ENCODE measurements at regions not wholly inside any gene's neighbourhood (a gene's known extent, or its start where the extent isn't known, plus 50 kb on each side); places are given as distances from the start of the nearest gene placed in this dataset.
A peak's percentile ranks its signal among the peaks of the same experiment; 100 is the strongest.

DNA sequence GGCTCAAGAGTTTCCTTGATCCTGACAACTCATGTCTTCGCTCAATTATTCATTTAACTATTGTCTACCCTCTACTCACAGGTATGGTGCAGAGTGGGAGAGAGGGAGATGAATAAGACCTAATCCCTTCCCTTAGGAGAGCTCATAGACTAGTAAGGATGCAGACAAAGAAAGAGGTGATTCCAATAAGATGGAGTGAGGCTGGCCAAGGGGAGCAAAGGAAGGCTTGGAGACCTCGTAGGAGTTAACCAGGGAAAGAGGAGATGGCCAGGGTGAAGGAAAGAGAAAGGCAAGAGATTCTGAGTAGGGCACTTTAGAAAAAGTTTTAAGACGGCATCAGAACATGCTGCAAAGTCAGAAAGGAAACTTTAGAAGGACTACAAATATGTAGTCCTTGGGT lies 588.5 kb downstream of the VRK1 start:
- no peak for ATAC-seq (replicated peaks in 1 of 4)
- peak overlapping the region in 1 of 2 donors; percentile 1 for H3K27ac Mint-ChIP-seq
- DNase-seq = no peak
- ChIA-PET POLR2A (interaction anchor here in 1 of 2 donors (0.5 to 0.6 kb wide), 2 partner anchors 27 to 1464 kb away, joined by 3 to 5 read pairs; no protein-coding TSS in a partner anchor), CTCF (no interaction called here)
- Histone ChIP-seq H3K9me3 (no peaks in the 10 kb centered on the region), H3K27ac (ENCODE audit: low read length) (no peak overlapping the region), H3K36me3 (ENCODE audit: control insufficient read depth in 2 of 2, extremely low read depth in 1 of 2, insufficient read depth in 1 of 2, low read length in 1 of 2) (no peaks in the 10 kb centered on the region), H3K27me3 (replicated peaks in 1 of 2; ENCODE audit: control insufficient read depth in 2 of 2, extremely low read depth in 1 of 2, insufficient read depth in 2 of 2, low read length in 1 of 2) (no peaks in the 10 kb centered on the region), H3K4me3 (ENCODE audit: control insufficient read depth in 1 of 2, extremely low read depth in 1 of 2, low read length in 1 of 2) (no peak overlapping the region), H3K4me1 (ENCODE audit: control insufficient read depth in 1 of 2, extremely low read depth in 1 of 2, insufficient read depth in 2 of 2, low read length in 2 of 2) (peaks cover 0 to 7% of the 10 kb centered on the region in 2 experiments)
- no peaks in the 10 kb centered on the region for H3K36me3 Mint-ChIP-seq
- no peak overlapping the region for H3K4me3 Mint-ChIP-seq
- no peaks in the 10 kb centered on the region for H3K27me3 Mint-ChIP-seq
- H3K9me3 Mint-ChIP-seq = peaks cover 0 to 7% (median 0%) of the 10 kb centered on the region in 3 donors
- peaks cover 13 to 23% (median 20%) of the 10 kb centered on the region in 3 donors for H3K4me1 Mint-ChIP-seq
- WGBS (ENCODE audit: insufficient coverage) = 90% methylated on average over 2 of the region's 3 CpGs

DNA sequence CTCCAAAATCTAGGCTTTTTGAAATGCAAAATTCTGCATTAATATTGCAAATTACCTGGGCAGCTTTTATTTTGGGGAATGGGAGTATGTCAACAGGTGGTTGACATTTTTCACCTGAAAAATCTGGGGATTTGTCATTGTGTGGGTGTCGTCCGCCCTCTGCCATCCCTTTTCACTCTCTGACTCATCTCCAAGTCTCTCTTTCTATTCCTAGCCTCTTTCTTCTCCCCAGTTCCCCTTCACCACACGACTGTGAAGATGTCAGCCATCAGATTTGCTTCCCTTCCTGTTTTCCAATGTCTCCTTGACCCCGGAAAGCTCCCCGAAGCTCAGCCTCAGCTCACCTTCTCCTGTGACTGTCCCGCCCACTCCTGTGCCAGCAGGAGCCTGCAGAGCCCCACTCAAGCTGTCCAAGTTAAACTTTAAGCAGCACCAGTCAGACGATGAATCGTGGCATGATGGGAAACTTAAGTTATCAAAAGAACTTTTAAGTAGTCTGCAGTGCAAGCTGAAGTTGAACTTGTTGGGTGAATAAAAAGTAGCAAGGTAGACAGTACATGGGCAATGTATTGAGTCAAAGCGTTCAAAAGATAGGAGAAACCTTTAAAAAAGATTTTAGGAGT lies 590.2 kb downstream of the VRK1 start:
- POLR2A ChIA-PET = no interaction called here
- 53% methylated on average over 6 of the region's 9 CpGs for WGBS (ENCODE audit: insufficient coverage)
- H3K27me3 Mint-ChIP-seq = no peaks in the 10 kb centered on the region

DNA sequence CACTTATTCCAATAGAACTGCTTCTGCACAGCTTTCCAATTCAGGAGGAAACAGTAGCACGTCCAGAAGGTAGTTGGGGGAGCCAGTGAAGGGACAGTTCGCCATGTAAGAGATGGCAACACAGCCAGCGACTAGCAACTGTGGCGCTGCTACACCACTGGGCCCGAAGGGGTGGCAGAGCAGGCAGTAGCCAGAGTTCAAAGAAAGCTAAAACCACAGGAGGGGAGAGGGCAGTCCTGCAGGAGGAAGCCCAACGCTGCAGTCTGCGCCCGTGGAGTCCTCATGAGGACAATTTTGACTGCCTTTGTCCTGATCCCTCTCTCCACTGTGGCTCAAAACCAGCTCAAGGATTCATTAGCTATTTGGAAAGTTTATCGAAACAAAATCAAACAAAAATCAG lies 591.2 kb downstream of the VRK1 start:
- Histone ChIP-seq H3K36me3 (ENCODE audit: control insufficient read depth in 2 of 2, extremely low read depth in 1 of 2, insufficient read depth in 1 of 2, low read length in 1 of 2) (no peaks in the 10 kb centered on the region), H3K4me1 (ENCODE audit: control insufficient read depth in 1 of 2, extremely low read depth in 1 of 2, insufficient read depth in 2 of 2, low read length in 2 of 2) (peaks cover 0 to 9% of the 10 kb centered on the region in 2 experiments), H3K4me3 (ENCODE audit: control insufficient read depth in 1 of 2, extremely low read depth in 1 of 2, low read length in 1 of 2) (no peak overlapping the region), H3K27ac (ENCODE audit: low read length) (no peak overlapping the region), H3K27me3 (replicated peaks in 1 of 2; ENCODE audit: control insufficient read depth in 2 of 2, extremely low read depth in 1 of 2, insufficient read depth in 2 of 2, low read length in 1 of 2) (no peaks in the 10 kb centered on the region), H3K9me3 (no peaks in the 10 kb centered on the region)
- Mint-ChIP-seq H3K27ac (no peak overlapping the region), H3K27me3 (no peaks in the 10 kb centered on the region), H3K36me3 (no peaks in the 10 kb centered on the region), H3K4me1 (peaks cover 0 to 10% (median 10%) of the 10 kb centered on the region in 3 donors), H3K4me3 (no peak overlapping the region), H3K9me3 (no peaks in the 10 kb centered on the region)
- 53% methylated on average over 3 of the region's 9 CpGs for WGBS (ENCODE audit: insufficient coverage)
- ATAC-seq (replicated peaks in 1 of 4) (no peak), DNase-seq (no peak)
- ChIA-PET CTCF (no interaction called here), POLR2A (no interaction called here)

More for the DNA sequence above, 590.2 kb downstream of the VRK1 start:
- no peak for ATAC-seq (replicated peaks in 1 of 4)
- Mint-ChIP-seq H3K36me3 (no peaks in the 10 kb centered on the region), H3K9me3 (no peaks in the 10 kb centered on the region), H3K4me1 (peaks cover 0 to 10% (median 7%) of the 10 kb centered on the region in 3 donors), H3K27ac (peak overlapping the region in 1 of 2 donors; percentile 40), H3K4me3 (no peak overlapping the region)
- H3K9me3 ChIP-seq = no peaks in the 10 kb centered on the region
- H3K36me3 ChIP-seq (ENCODE audit: control insufficient read depth in 2 of 2, extremely low read depth in 1 of 2, insufficient read depth in 1 of 2, low read length in 1 of 2) = no peaks in the 10 kb centered on the region
- CTCF ChIA-PET = no interaction called here
- no peak for DNase-seq
- no peak overlapping the region for H3K27ac ChIP-seq (ENCODE audit: low read length)
- H3K4me1 ChIP-seq (ENCODE audit: control insufficient read depth in 1 of 2, extremely low read depth in 1 of 2, insufficient read depth in 2 of 2, low read length in 2 of 2) = peaks cover 0 to 2% of the 10 kb centered on the region in 2 experiments
- no peak overlapping the region for H3K4me3 ChIP-seq (ENCODE audit: control insufficient read depth in 1 of 2, extremely low read depth in 1 of 2, low read length in 1 of 2)
- H3K27me3 ChIP-seq (replicated peaks in 1 of 2; ENCODE audit: control insufficient read depth in 2 of 2, extremely low read depth in 1 of 2, insufficient read depth in 2 of 2, low read length in 1 of 2) = no peaks in the 10 kb centered on the region

DNA sequence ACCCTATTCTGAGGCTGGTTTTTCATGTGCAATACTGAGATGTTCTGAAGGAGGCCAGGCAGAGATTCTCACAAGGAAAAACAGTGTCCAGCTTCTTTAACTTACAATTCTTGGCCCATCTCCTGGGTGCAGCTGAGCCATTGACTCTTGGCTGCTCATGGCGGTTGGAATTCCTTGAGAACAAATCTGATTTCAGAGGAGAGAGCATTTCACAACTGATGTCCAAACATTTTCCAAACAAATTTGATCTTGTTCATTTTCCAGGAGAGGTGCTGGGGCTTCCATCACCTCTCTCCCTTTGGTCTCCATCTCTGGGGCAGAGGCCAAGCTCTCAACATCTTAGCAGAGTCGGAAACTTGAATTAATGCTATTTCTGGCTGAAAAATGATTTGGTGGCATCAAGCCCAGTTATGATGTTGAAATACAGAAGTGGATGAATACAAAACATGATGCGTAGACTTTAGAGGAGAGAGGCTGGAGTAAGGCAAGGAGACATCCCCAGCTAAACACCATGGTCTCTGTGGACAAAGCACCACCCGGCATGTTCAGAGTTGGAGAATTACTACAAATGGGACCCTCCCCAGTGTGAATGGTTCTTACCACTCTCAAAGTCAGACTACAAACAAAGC lies 593.0 kb downstream of the VRK1 start:
- ATAC-seq (replicated peaks in 1 of 4) (no peak), DNase-seq (no peak)
- H3K27ac Mint-ChIP-seq = no peak overlapping the region
- Histone ChIP-seq H3K4me1 (ENCODE audit: control insufficient read depth in 1 of 2, extremely low read depth in 1 of 2, insufficient read depth in 2 of 2, low read length in 2 of 2) (peaks cover 0 to 20% of the 10 kb centered on the region in 2 experiments), H3K36me3 (ENCODE audit: control insufficient read depth in 2 of 2, extremely low read depth in 1 of 2, insufficient read depth in 1 of 2, low read length in 1 of 2) (no peaks in the 10 kb centered on the region), H3K27ac (ENCODE audit: low read length) (no peak overlapping the region), H3K4me3 (ENCODE audit: control insufficient read depth in 1 of 2, extremely low read depth in 1 of 2, low read length in 1 of 2) (no peak overlapping the region), H3K27me3 (replicated peaks in 1 of 2; ENCODE audit: control insufficient read depth in 2 of 2, extremely low read depth in 1 of 2, insufficient read depth in 2 of 2, low read length in 1 of 2) (no peaks in the 10 kb centered on the region), H3K9me3 (no peaks in the 10 kb centered on the region)
- H3K9me3 Mint-ChIP-seq = no peaks in the 10 kb centered on the region
- no peaks in the 10 kb centered on the region for H3K27me3 Mint-ChIP-seq
- POLR2A ChIA-PET = no interaction called here
- CTCF ChIA-PET = no interaction called here
- H3K4me1 Mint-ChIP-seq = peaks cover 0 to 10% (median 10%) of the 10 kb centered on the region in 3 donors
- no peak overlapping the region for H3K4me3 Mint-ChIP-seq
- WGBS (ENCODE audit: insufficient coverage) = 100% methylated on average over 1 of the region's 4 CpGs
- H3K36me3 Mint-ChIP-seq = no peaks in the 10 kb centered on the region

DNA sequence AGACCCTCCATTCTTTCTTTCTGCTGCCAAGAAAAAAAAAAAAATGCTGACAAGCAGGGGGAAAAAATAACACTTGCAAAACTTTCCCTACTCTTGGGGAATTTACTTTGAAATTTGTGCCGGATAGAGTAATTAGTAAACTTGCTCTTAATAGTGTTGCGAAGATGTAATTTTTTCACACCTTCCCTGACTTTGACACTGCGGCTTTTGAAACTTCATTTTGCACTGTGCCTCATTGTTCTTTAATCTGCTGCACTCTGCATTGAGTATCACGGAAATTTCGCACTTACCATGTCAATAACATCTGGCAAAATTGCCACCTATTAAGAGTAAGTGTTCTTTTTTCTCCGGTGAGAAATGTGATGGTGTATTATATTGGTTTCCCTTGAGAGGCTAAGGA lies 596.1 kb downstream of the VRK1 start:
- H3K36me3 Mint-ChIP-seq = no peaks in the 10 kb centered on the region
- no peak overlapping the region for H3K27ac Mint-ChIP-seq
- DNase-seq (peak in 1 of 35 experiments; percentile 60), ATAC-seq (replicated peaks in 1 of 4) (peak in 2 of 4 experiments; percentile 29 to 63)
- ChIA-PET CTCF (interaction anchor here in 1 of 2 donors (0.7 kb wide), 1 partner anchor 12 kb away, joined by 3 read pairs; no protein-coding TSS in a partner anchor), POLR2A (no interaction called here)
- no peak overlapping the region for H3K4me3 ChIP-seq (ENCODE audit: control insufficient read depth in 1 of 2, extremely low read depth in 1 of 2, low read length in 1 of 2)
- no peaks in the 10 kb centered on the region for H3K27me3 ChIP-seq (replicated peaks in 1 of 2; ENCODE audit: control insufficient read depth in 2 of 2, extremely low read depth in 1 of 2, insufficient read depth in 2 of 2, low read length in 1 of 2)
- H3K4me1 Mint-ChIP-seq = peaks cover 3 to 6% (median 6%) of the 10 kb centered on the region in 3 donors
- H3K27ac ChIP-seq (ENCODE audit: low read length) = peak overlapping the region; percentile 56
- H3K36me3 ChIP-seq (ENCODE audit: control insufficient read depth in 2 of 2, extremely low read depth in 1 of 2, insufficient read depth in 1 of 2, low read length in 1 of 2) = no peaks in the 10 kb centered on the region
- no peak overlapping the region for H3K4me3 Mint-ChIP-seq
- no peaks in the 10 kb centered on the region for H3K9me3 ChIP-seq
- H3K9me3 Mint-ChIP-seq = no peaks in the 10 kb centered on the region
- 81% methylated on average over 2 of the region's 6 CpGs for WGBS (ENCODE audit: insufficient coverage)
- H3K4me1 ChIP-seq (ENCODE audit: control insufficient read depth in 1 of 2, extremely low read depth in 1 of 2, insufficient read depth in 2 of 2, low read length in 2 of 2) = peaks cover 0 to 25% of the 10 kb centered on the region in 2 experiments
- no peaks in the 10 kb centered on the region for H3K27me3 Mint-ChIP-seq

DNA sequence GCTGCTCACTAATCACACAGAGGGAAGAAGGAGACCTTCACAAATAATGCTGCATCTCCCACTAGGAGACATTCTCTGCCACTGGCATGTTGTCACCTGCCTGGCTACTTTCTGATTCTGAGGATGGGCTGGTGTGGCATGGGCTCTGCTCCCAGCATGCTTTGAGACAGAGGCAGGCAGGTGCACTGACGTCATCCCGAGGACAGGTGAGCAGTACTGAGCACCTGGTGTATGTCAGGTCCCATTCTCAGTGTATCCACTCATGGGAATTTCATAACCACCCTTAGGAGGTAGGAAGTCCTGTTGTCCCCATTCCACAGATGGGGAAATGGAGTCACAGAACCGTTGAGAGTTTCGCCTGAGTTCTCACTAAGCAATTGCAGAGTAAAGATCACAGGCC lies 597.9 kb downstream of the VRK1 start:
- Mint-ChIP-seq H3K9me3 (peaks cover 0 to 4% (median 0%) of the 10 kb centered on the region in 3 donors), H3K4me1 (peaks cover 3 to 12% (median 6%) of the 10 kb centered on the region in 3 donors), H3K4me3 (no peak overlapping the region), H3K36me3 (no peaks in the 10 kb centered on the region), H3K27ac (peak overlapping the region in 1 of 2 donors; percentile 28), H3K27me3 (no peaks in the 10 kb centered on the region)
- DNase-seq = no peak
- Histone ChIP-seq H3K36me3 (ENCODE audit: control insufficient read depth in 2 of 2, extremely low read depth in 1 of 2, insufficient read depth in 1 of 2, low read length in 1 of 2) (no peaks in the 10 kb centered on the region), H3K27me3 (replicated peaks in 1 of 2; ENCODE audit: control insufficient read depth in 2 of 2, extremely low read depth in 1 of 2, insufficient read depth in 2 of 2, low read length in 1 of 2) (no peaks in the 10 kb centered on the region), H3K27ac (ENCODE audit: low read length) (no peak overlapping the region), H3K4me3 (ENCODE audit: control insufficient read depth in 1 of 2, extremely low read depth in 1 of 2, low read length in 1 of 2) (no peak overlapping the region), H3K4me1 (ENCODE audit: control insufficient read depth in 1 of 2, extremely low read depth in 1 of 2, insufficient read depth in 2 of 2, low read length in 2 of 2) (peaks cover 0 to 25% of the 10 kb centered on the region in 2 experiments), H3K9me3 (no peaks in the 10 kb centered on the region)
- 87% methylated on average over 4 of the region's 4 CpGs for WGBS (ENCODE audit: insufficient coverage)
- CTCF ChIA-PET = no interaction called here
- POLR2A ChIA-PET = no interaction called here
- ATAC-seq (replicated peaks in 1 of 4) = no peak
